Kidney epithelial cell (primary cell): ENCODE measurements at regions not wholly inside any gene's neighbourhood (a gene's known extent, or its start where the extent isn't known, plus 50 kb on each side); places are given as distances from the start of the nearest gene placed in this dataset.

Experiments used
- DNase-seq: peaks from one replicate; pipeline ENCODE4 v3.0.0-alpha.2; 2010; ENCODE audit warnings: low read depth
- H3K27me3 ChIP-seq: 2 replicates; pipeline ENCODE4 v1.6.0; 2011; ENCODE audit warnings: low read length; ENCODE audit not compliant: control insufficient read depth, insufficient read depth
- H3K36me3 ChIP-seq: 2 replicates; pipeline ENCODE4 v1.5.1; 2011; ENCODE audit warnings: low read length; ENCODE audit not compliant: control insufficient read depth, insufficient read depth
- H3K4me3 ChIP-seq: 2 replicates; pipeline ENCODE4 v1.5.1; 2011; ENCODE audit warnings: low read depth, mild to moderate bottlenecking, control low read depth, low read length
- CTCF ChIP-seq: IDR thresholded peaks from 2 replicates; pipeline ENCODE4 v1.5.1; 2011; ENCODE audit warnings: mild to moderate bottlenecking, moderate library complexity, low read length, control low read depth, inconsistent platforms; ENCODE audit not compliant: insufficient read depth, poor library complexity, severe bottlenecking

GRCh38 chr3:87136066-87136596 lies 91.0 kb upstream of the CHMP2B start:
- no peak for DNase-seq
- Histone ChIP-seq H3K4me3 (no peak overlapping the region), H3K36me3 (no peaks in the 10 kb centered on the region), H3K27me3 (no peaks in the 10 kb centered on the region)
- no peak for TF ChIP-seq CTCF

- Histone ChIP-seq H3K4me3 (no peak overlapping the region), H3K36me3 (no peaks in the 10 kb centered on the region), H3K27me3 (no peaks in the 10 kb centered on the region)
- no peak for DNase-seq
- no peak for TF ChIP-seq CTCF
These were observed 91.7 kb upstream of the CHMP2B start for GRCh38 chr3:87135412-87135811.

- Histone ChIP-seq H3K36me3 (no peaks in the 10 kb centered on the region), H3K4me3 (no peak overlapping the region), H3K27me3 (no peaks in the 10 kb centered on the region)
- no peak for TF ChIP-seq CTCF
- no peak for DNase-seq
These were observed 94.3 kb upstream of the CHMP2B start for GRCh38 chr3:87132801-87133200.

- Histone ChIP-seq H3K27me3 (no peaks in the 10 kb centered on the region), H3K36me3 (no peaks in the 10 kb centered on the region), H3K4me3 (no peak overlapping the region)
- DNase-seq = no peak
- TF ChIP-seq CTCF = no peak
These were observed 99.1 kb upstream of the CHMP2B start for GRCh38 chr3:87128006-87128405.

GRCh38 chr3:87127281-87127680 lies 99.8 kb upstream of the CHMP2B start:
- Histone ChIP-seq H3K36me3 (no peaks in the 10 kb centered on the region), H3K27me3 (no peaks in the 10 kb centered on the region), H3K4me3 (no peak overlapping the region)
- no peak for TF ChIP-seq CTCF
- no peak for DNase-seq

GRCh38 chr3:87126321-87126720 lies 100.8 kb upstream of the CHMP2B start:
- no peak for TF ChIP-seq CTCF
- Histone ChIP-seq H3K4me3 (no peak overlapping the region), H3K36me3 (no peaks in the 10 kb centered on the region), H3K27me3 (no peaks in the 10 kb centered on the region)
- DNase-seq = no peak
